Posterior cingulate gyrus (tissue), 11 donors: ENCODE measurements at regions not wholly inside any gene's neighbourhood (a gene's known extent, or its start where the extent isn't known, plus 50 kb on each side); places are given as distances from the start of the nearest gene placed in this dataset.

Experiments
- DNase-seq, 10 donors: peaks; one replicate each; pipeline versions ENCODE4 v3.0.0 to v3.0.0-alpha.2; 2020 to 2021; ENCODE audit warnings: mixed read lengths in 3 of 10
- intact Hi-C: fragments of 100-400 bp; cut with DNase I; formaldehyde crosslinking; loops from one replicate; pipeline ENCODE4 v1.15.1; 2023

DNA sequence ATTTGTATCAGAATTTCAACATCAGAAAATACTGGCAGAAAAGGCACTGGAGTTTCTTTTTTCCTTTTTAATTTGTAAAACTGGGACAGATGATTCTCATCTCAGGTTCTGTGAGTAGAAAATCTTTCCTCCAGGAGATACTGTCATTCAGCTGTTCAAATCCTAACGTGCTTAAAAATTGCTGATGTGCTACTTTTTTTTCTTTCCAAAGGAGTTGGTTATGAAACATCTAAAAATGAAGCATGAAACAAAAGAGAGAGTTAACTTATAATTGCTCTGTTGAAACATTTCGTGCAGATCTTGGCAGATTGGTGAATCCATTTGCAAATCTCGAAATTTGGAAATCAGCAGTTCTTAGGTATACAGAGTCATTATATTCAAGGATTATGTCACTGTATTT lies 622.6 kb downstream of the RNF144B start:
- intact Hi-C loops, result no loop called here
- DNase-seq, result no peak

DNA sequence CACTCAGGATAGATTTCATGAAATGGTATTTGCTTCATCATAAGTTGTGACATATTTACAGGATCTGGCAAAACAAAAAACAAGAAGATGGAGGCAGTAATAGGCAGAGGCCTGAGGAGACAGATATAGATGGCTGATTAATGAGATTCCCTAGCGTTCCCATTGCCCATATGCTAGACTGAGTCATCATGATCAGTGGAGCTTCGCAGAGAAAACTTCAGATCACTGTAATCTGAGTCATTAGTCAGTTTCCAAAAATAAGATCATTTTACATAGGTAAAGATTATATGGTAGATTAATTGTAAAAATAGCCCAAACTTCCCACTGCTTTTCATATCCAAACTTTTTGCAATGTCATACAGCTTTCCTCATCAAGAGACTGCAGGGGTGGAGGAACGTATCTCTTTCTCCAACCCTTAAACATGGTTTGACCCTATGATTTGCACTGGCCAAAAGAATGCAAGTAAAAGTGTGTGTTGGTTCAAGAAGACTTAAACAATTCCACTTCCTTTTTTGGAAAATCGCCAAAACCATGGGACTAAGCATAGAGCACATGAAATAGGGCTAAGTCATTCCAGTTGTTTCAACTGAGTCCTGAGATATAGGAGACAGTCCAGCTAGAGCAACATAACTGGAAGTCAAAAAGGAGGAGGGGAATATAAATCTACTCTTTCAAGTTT lies 626.0 kb downstream of the RNF144B start:
- intact Hi-C loops, result no loop called here
- DNase-seq, result no peak

DNA sequence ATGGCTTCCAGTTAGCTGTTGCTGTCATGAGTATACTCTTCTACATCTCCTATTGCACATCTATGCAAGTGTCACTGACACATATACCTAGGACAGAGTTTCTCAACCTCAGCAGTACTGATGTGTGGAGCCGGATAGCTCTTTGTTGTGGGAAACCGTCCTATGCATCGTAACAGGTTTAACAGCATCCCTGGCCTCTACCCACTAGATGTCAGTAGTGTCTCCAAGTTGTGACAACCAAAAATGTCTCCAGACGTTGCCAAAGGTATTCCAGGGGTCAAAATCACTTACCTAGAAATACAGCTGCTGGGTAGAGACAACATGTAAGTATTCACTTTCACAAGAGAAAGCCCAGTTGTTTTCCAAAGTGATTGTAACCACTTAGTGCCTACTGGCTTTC lies 637.6 kb downstream of the RNF144B start:
- no peak for DNase-seq
- intact Hi-C loops, result no loop called here

GRCh38 chr6:19028201-19028600 lies 641.1 kb downstream of the RNF144B start:
- intact Hi-C loops, result no loop called here
- peak in 1 of 10 donors; percentile 63 for DNase-seq

- DNase-seq, result no peak
- intact Hi-C loops, result no loop called here
Observed at GRCh38 chr6:19032591-19033295, 645.6 kb downstream of the RNF144B start.

GRCh38 chr6:19033683-19034082 lies 646.5 kb downstream of the RNF144B start:
- intact Hi-C loops, result no loop called here
- DNase-seq, result no peak

DNA sequence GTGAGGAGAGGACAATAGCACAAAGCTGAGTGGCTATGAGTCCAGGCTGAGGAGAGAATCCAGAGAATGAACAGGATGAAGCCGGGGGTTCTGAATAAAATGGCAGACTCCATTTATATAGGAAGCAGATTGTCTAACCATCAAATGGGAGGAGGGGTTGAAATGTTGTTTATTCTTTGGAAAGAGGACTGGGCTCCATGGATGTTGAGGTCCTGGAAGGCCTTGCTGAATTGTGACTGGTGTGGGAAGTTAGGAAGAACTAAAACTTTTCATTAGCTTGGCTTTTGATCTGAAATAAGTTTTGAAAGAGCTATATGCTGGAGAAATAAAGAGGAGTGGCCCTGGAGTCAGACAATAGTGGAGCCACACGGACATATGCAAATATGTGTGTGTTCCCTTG lies 647.8 kb downstream of the RNF144B start:
- DNase-seq, result no peak
- intact Hi-C loops, result no loop called here

- no peak for DNase-seq
- intact Hi-C loops, result no loop called here
Observed at GRCh38 chr6:19035461-19036195, 648.5 kb downstream of the RNF144B start.

GRCh38 chr6:19036196-19036555 lies 649.0 kb downstream of the RNF144B start:
- intact Hi-C loops, result no loop called here

DNA sequence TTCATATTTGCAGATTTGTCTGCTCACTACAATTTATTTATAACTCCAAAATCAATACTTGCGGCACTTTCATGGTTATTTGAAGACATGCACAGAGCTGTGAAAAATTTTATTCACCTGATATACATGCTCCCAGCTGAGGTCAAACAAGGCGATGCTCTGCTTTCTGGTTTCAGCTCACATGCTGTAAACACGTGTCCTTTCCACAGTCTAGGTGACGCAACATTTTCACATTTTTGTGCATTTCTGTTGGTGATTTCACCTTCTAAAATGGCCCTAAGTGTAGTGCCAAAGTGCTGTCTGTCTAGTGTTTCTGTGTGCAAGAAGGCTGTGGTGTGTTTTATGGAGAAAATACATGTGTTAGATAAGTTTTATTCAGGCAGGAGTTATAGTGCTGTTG lies 650.5 kb downstream of the RNF144B start:
- DNase-seq, result no peak
- intact Hi-C loops, result no loop called here

More at GRCh38 chr6:19036196-19036555, 649.0 kb downstream of the RNF144B start:
- DNase-seq, result no peak

GRCh38 chr6:19039287-19039686 lies 652.1 kb downstream of the RNF144B start:
- intact Hi-C loops, result no loop called here
- DNase-seq, result no peak

GRCh38 chr6:19041906-19042305 lies 654.8 kb downstream of the RNF144B start:
- intact Hi-C loops, result no loop called here
- DNase-seq, result no peak

GRCh38 chr6:19042420-19042819 lies 655.3 kb downstream of the RNF144B start:
- intact Hi-C loops, result no loop called here
- no peak for DNase-seq

GRCh38 chr6:19050765-19051164 lies 663.6 kb downstream of the RNF144B start:
- DNase-seq, result peak in 1 of 10 donors; percentile 67
- intact Hi-C loops, result no loop called here

GRCh38 chr6:19052219-19052618 lies 665.1 kb downstream of the RNF144B start:
- intact Hi-C loops, result no loop called here
- DNase-seq, result no peak

- no peak for DNase-seq
- intact Hi-C loops, result no loop called here
Observed at GRCh38 chr6:19059102-19059501, 672.0 kb downstream of the RNF144B start.

- intact Hi-C loops, result no loop called here
- DNase-seq, result no peak
Observed at GRCh38 chr6:19067165-19067564, 680.0 kb downstream of the RNF144B start.

DNA sequence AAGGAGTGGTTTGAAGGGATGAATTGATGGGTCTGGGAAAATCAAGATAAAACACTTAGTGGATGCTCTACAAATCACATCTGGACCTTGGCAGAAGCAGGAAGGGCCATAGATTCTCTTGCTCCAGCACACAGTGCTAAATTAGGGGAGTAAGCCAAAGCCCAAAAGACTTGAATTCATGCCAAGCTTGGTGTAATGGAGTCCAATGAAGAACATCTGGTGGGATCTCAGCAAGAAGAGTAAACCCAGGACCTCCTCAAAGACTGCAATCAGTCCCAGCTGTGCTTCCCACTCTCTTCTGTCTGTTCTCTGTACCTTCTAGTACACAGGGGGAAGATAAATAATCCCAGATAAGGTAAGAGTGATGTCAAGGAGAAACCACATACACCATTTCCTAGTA lies 683.4 kb downstream of the RNF144B start:
- no peak for DNase-seq
- intact Hi-C loops, result no loop called here

DNA sequence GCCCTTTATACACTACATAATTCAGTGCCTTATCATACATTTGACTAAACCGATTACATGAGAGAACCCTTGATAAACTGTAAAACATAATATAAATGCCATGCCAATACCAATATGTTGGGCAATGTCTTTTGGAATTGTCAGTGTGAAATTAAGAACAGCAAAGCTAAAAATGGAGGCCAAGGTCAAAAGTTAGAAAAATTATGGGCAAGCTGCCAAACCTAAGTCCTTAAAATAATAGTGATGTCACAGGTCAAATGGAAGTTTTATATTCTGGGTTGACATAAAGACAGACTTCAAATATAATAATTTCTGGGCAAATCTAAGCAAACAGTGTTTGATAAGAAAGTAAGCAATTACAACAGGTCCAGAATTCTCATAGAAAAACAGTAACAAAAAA lies 696.7 kb downstream of the RNF144B start:
- DNase-seq, result no peak
- intact Hi-C loops, result no loop called here

DNA sequence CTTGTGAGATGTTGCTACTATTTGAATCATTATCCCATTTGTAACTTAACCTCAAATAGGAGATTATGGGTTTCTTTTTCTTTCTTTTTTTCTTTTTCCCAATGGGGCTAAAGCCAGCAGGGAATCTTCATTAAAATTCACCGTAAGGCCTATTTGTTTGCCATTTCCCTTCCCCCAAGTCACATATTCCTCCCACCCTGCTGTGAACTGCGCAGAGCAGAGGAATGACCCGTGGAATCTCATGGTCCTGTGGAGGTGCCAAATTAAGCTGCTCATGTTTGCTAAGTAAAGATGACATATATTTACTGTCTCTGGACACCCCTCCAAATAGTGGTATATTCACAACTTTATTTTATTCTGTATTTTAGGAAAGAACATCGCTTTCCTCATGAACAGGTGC lies 699.3 kb downstream of the RNF144B start:
- intact Hi-C loops, result no loop called here
- DNase-seq, result no peak

DNA sequence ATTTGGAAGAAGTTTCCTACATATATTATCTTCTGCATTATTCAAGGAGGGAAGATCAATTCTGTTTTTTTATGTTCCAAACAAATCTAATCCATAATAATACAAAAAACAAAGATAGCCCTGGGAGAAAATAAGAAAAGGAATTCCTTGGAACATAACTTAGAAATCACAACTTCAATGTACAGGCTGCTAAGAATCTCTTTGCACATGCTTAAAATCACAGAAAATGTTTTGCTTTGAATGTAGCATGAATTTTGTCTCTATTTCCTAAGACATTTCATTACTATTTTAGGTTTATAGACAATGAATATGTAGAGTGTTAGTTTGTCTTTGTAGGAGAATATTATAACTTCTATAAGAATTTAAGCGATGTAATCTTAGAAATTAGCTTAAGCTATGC lies 700.1 kb downstream of the RNF144B start:
- no peak for DNase-seq
- intact Hi-C loops, result no loop called here

GRCh38 chr6:19087897-19088296 lies 700.7 kb downstream of the RNF144B start:
- DNase-seq, result no peak
- intact Hi-C loops, result no loop called here
